DND-41 (cell line): ENCODE measurements at regions not wholly inside any gene's neighbourhood (a gene's known extent, or its start where the extent isn't known, plus 50 kb on each side); places are given as distances from the start of the nearest gene placed in this dataset.

Experiments used
- ATAC-seq: fragments of 200-7000 bp; cut with Tn5 transposase; 3 replicates; pipeline ENCODE4 v1.9.1; 2021; ENCODE audit warnings: low read depth; ENCODE audit not compliant: insufficient read depth
- DNase-seq: peaks from one replicate; pipeline ENCODE4 v3.0.0-alpha.2; 2020
- H2AFZ ChIP-seq: 2 replicates; pipeline ENCODE4 v1.6.0; 2012; ENCODE audit warnings: low read depth, low read length
- H3K27ac ChIP-seq: 2 replicates; pipeline ENCODE4 v1.5.1; 2012; ENCODE audit warnings: low read length, inconsistent platforms
- H3K27me3 ChIP-seq: fragments of 200-600 bp; sonication (generic); 2 replicates; pipeline ENCODE4 v1.6.0; 2012; ENCODE audit warnings: low read length, mild to moderate bottlenecking, inconsistent platforms; ENCODE audit not compliant: insufficient read depth, poor library complexity
- H3K36me3 ChIP-seq: 2 replicates; pipeline ENCODE4 v1.5.1; 2012; ENCODE audit warnings: low read length, inconsistent platforms; ENCODE audit not compliant: insufficient read depth
- H3K4me1 ChIP-seq: 2 replicates; pipeline ENCODE4 v1.5.1; 2012; ENCODE audit warnings: mild to moderate bottlenecking, low read length; ENCODE audit not compliant: insufficient read depth
- H3K4me2 ChIP-seq: 2 replicates; pipeline ENCODE4 v1.6.0; 2012; ENCODE audit warnings: mild to moderate bottlenecking, moderate library complexity, low read length, inconsistent platforms; ENCODE audit not compliant: insufficient read depth
- H3K4me3 ChIP-seq, 2 experiments: fragments of 200-600 bp in 1 of 2; shearing (Covaris generic) in 1 of 2; 2 replicates each; pipeline ENCODE4 v1.5.1; 2012 to 2016; ENCODE audit warnings: inconsistent platforms in 2 of 2, low read length in 2 of 2, mild to moderate bottlenecking in 2 of 2, low read depth in 1 of 2, moderate library complexity in 1 of 2
- H3K79me2 ChIP-seq: 2 replicates; pipeline ENCODE4 v1.6.0; 2012; ENCODE audit warnings: low read length, inconsistent platforms; ENCODE audit not compliant: insufficient read depth
- H3K9ac ChIP-seq: 2 replicates; pipeline ENCODE4 v1.6.0; 2012; ENCODE audit warnings: low read depth, mild to moderate bottlenecking, inconsistent platforms, low read length, moderate library complexity
- H3K9me3 ChIP-seq: 2 replicates; pipeline ENCODE4 v1.5.1; 2012; ENCODE audit warnings: low read length, moderate library complexity, mild to moderate bottlenecking, inconsistent platforms; ENCODE audit not compliant: insufficient read depth, severe bottlenecking
- H4K20me1 ChIP-seq: 2 replicates; pipeline ENCODE4 v1.6.0; 2012; ENCODE audit warnings: low read length; ENCODE audit not compliant: insufficient read depth
- CTCF ChIP-seq: IDR thresholded peaks from 2 replicates; pipeline ENCODE4 v1.5.1; 2012; ENCODE audit warnings: borderline replicate concordance, low read length, moderate library complexity, mild to moderate bottlenecking; ENCODE audit not compliant: poor library complexity, severe bottlenecking; ENCODE audit errors: extremely low read depth
- EZH2 ChIP-seq: IDR thresholded peaks from 3 replicates; pipeline ENCODE4 v1.6.1; 2012; ENCODE audit warnings: borderline replicate concordance, low read depth, mild to moderate bottlenecking, moderate library complexity, low read length, inconsistent platforms; ENCODE audit not compliant: severe bottlenecking

GRCh38 chr13:89269737-89270136 lies 1598.6 kb downstream of the SLITRK5 start:
- ATAC-seq (no peak), DNase-seq (no peak)
- no peak overlapping the region for H3K9ac ChIP-seq
- no peaks in the 10 kb centered on the region for H3K79me2 ChIP-seq
- H3K4me3 ChIP-seq: no peak overlapping the region
- no peaks in the 10 kb centered on the region for H4K20me1 ChIP-seq
- H3K9me3 ChIP-seq: no peaks in the 10 kb centered on the region
- no peaks in the 10 kb centered on the region for H3K4me1 ChIP-seq
- no peak overlapping the region for H3K27ac ChIP-seq
- H2AFZ ChIP-seq: no peak overlapping the region
- no peak overlapping the region for H3K4me2 ChIP-seq
- TF ChIP-seq EZH2: no peak
- no peak for TF ChIP-seq CTCF
- no peaks in the 10 kb centered on the region for H3K27me3 ChIP-seq
- no peaks in the 10 kb centered on the region for H3K36me3 ChIP-seq

GRCh38 chr13:89270736-89271135 lies 1599.6 kb downstream of the SLITRK5 start:
- H3K9ac ChIP-seq: no peak overlapping the region
- DNase-seq (no peak), ATAC-seq (no peak)
- no peak overlapping the region for H3K4me3 ChIP-seq
- no peak overlapping the region for H3K4me2 ChIP-seq
- TF ChIP-seq CTCF (no peak), EZH2 (no peak)
- H3K9me3 ChIP-seq: no peaks in the 10 kb centered on the region
- H4K20me1 ChIP-seq: no peaks in the 10 kb centered on the region
- no peaks in the 10 kb centered on the region for H3K4me1 ChIP-seq
- H2AFZ ChIP-seq: no peak overlapping the region
- no peaks in the 10 kb centered on the region for H3K36me3 ChIP-seq
- no peaks in the 10 kb centered on the region for H3K27me3 ChIP-seq
- no peaks in the 10 kb centered on the region for H3K79me2 ChIP-seq
- H3K27ac ChIP-seq: no peak overlapping the region

- Histone ChIP-seq H4K20me1 (no peaks in the 10 kb centered on the region), H3K4me3 (no peak overlapping the region), H3K36me3 (no peaks in the 10 kb centered on the region), H3K9me3 (no peaks in the 10 kb centered on the region), H3K79me2 (no peaks in the 10 kb centered on the region), H2AFZ (no peak overlapping the region), H3K4me1 (no peaks in the 10 kb centered on the region), H3K27me3 (no peaks in the 10 kb centered on the region), H3K4me2 (no peak overlapping the region), H3K27ac (no peak overlapping the region), H3K9ac (no peak overlapping the region)
- ATAC-seq: no peak
- DNase-seq: no peak
- TF ChIP-seq EZH2: no peak
- no peak for TF ChIP-seq CTCF
These were observed 1608.2 kb downstream of the SLITRK5 start for GRCh38 chr13:89279374-89279773.

- DNase-seq (no peak), ATAC-seq (no peak)
- Histone ChIP-seq H3K9me3 (no peaks in the 10 kb centered on the region), H3K36me3 (no peaks in the 10 kb centered on the region), H3K4me3 (no peak overlapping the region), H3K27me3 (no peaks in the 10 kb centered on the region), H3K9ac (no peak overlapping the region), H3K27ac (no peak overlapping the region), H3K4me2 (no peak overlapping the region), H4K20me1 (no peaks in the 10 kb centered on the region), H2AFZ (no peak overlapping the region), H3K4me1 (no peaks in the 10 kb centered on the region), H3K79me2 (no peaks in the 10 kb centered on the region)
- no peak for TF ChIP-seq CTCF
- no peak for TF ChIP-seq EZH2
These were observed 1610.2 kb downstream of the SLITRK5 start for GRCh38 chr13:89281331-89281730.
